ENCODE measurements at regions not wholly inside any gene's neighbourhood (a gene's known extent, or its start where the extent isn't known, plus 50 kb on each side); places are given as distances from the start of the nearest gene placed in this dataset.

GRCh38 chr2:81078102-81078501 lies 773.5 kb upstream of the LRRTM1 start:
- Histone ChIP-seq H4K5ac (ENCODE audit: low read length) (no peak overlapping the region), H2BK15ac (replicated peaks; ENCODE audit: low read depth) (no peak overlapping the region), H3K56ac (ENCODE audit: low read length) (peak overlapping the region; percentile 56), H3K9ac (ENCODE audit: low read length) (no peak overlapping the region), H3K4ac (ENCODE audit: low read depth, low read length) (no peak overlapping the region), H3K4me2 (ENCODE audit: low read length) (no peak overlapping the region), H3K27me3 (ENCODE audit: insufficient read depth, low read length, poor library complexity) (no peaks in the 10 kb centered on the region), H3K23ac (ENCODE audit: low read length) (no peak overlapping the region), H3K4me3 (ENCODE audit: low read length) (no peak overlapping the region), H2AK5ac (ENCODE audit: low read length) (no peak overlapping the region), H3K18ac (ENCODE audit: low read length) (peak overlapping the region; percentile 56), H3K79me2 (ENCODE audit: control insufficient read depth, insufficient read depth, low read length) (no peaks in the 10 kb centered on the region), H2BK120ac (ENCODE audit: low read depth, low read length) (peak overlapping the region; percentile 90), H4K8ac (ENCODE audit: low read depth, low read length) (no peak overlapping the region), H3K27ac (ENCODE audit: low read depth, low read length) (peak overlapping the region; percentile 48), H3K4me1 (ENCODE audit: control insufficient read depth, low read depth, low read length) (peaks cover 5% of the 10 kb centered on the region), H3K79me1 (ENCODE audit: low read length) (no peaks in the 10 kb centered on the region), H2BK5ac (ENCODE audit: low read length) (peak overlapping the region; percentile 76), H3K36me3 (ENCODE audit: control insufficient read depth, insufficient read depth, low read length) (no peaks in the 10 kb centered on the region)
- WGBS (ENCODE audit: extremely low coverage, insufficient coverage, low lambda C conversion rate) = no CpG with 5 or more reads among the region's 4 CpGs
- DNase-seq = no peak

DNA sequence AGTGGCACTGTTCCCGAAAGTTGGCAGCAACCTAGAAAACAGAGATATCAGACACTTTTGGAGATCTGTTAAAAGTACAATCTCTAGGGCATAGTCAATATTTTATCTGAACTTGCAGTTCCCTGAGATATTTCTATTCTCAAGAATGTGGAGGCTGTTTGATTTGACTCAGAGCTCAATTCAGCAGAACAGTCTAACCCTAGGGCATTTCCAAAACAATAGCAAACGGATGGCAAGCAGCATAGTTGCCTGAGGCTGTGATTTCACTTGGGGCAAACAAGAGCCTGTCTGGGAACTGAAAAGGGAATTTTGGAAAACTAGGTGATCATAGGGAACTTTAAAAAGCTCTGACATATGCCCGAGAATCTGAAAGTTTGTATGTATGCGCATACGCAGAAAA lies 772.8 kb upstream of the LRRTM1 start:
- WGBS (ENCODE audit: extremely low coverage, insufficient coverage, low lambda C conversion rate) = no CpG with 5 or more reads among the region's 5 CpGs
- Histone ChIP-seq H3K4ac (ENCODE audit: low read depth, low read length) (peak overlapping the region; percentile 55), H2BK15ac (replicated peaks; ENCODE audit: low read depth) (no peak overlapping the region), H3K4me3 (ENCODE audit: low read length) (no peak overlapping the region), H3K23ac (ENCODE audit: low read length) (no peak overlapping the region), H3K4me1 (ENCODE audit: control insufficient read depth, low read depth, low read length) (peaks cover 5% of the 10 kb centered on the region), H3K79me2 (ENCODE audit: control insufficient read depth, insufficient read depth, low read length) (no peaks in the 10 kb centered on the region), H3K9ac (ENCODE audit: low read length) (no peak overlapping the region), H2BK120ac (ENCODE audit: low read depth, low read length) (peak overlapping the region; percentile 92), H3K36me3 (ENCODE audit: control insufficient read depth, insufficient read depth, low read length) (no peaks in the 10 kb centered on the region), H3K79me1 (ENCODE audit: low read length) (no peaks in the 10 kb centered on the region), H4K5ac (ENCODE audit: low read length) (no peak overlapping the region), H2AK5ac (ENCODE audit: low read length) (no peak overlapping the region), H2BK5ac (ENCODE audit: low read length) (peak overlapping the region; percentile 81), H3K27ac (ENCODE audit: low read depth, low read length) (peak overlapping the region; percentile 66), H4K8ac (ENCODE audit: low read depth, low read length) (no peak overlapping the region), H3K4me2 (ENCODE audit: low read length) (no peak overlapping the region), H3K27me3 (ENCODE audit: insufficient read depth, low read length, poor library complexity) (no peaks in the 10 kb centered on the region), H3K18ac (ENCODE audit: low read length) (peak overlapping the region; percentile 84), H3K56ac (ENCODE audit: low read length) (peak overlapping the region; percentile 6)
- peak; percentile 87 for DNase-seq

GRCh38 chr2:81073412-81073811 lies 768.9 kb upstream of the LRRTM1 start:
- no peak overlapping the region for H3K56ac ChIP-seq (ENCODE audit: low read length)
- no peaks in the 10 kb centered on the region for H3K79me1 ChIP-seq (ENCODE audit: low read length)
- no peak overlapping the region for H3K9ac ChIP-seq (ENCODE audit: low read length)
- H3K4me3 ChIP-seq (ENCODE audit: low read length) = no peak overlapping the region
- H2BK120ac ChIP-seq (ENCODE audit: low read depth, low read length) = no peak overlapping the region
- no peak overlapping the region for H2AK5ac ChIP-seq (ENCODE audit: low read length)
- H4K5ac ChIP-seq (ENCODE audit: low read length) = no peak overlapping the region
- no peak overlapping the region for H3K4me2 ChIP-seq (ENCODE audit: low read length)
- WGBS (ENCODE audit: extremely low coverage, insufficient coverage, low lambda C conversion rate) = no CpG with 5 or more reads among the region's 1 CpG
- peaks cover 5% of the 10 kb centered on the region for H3K4me1 ChIP-seq (ENCODE audit: control insufficient read depth, low read depth, low read length)
- no peak overlapping the region for H3K18ac ChIP-seq (ENCODE audit: low read length)
- H3K4ac ChIP-seq (ENCODE audit: low read depth, low read length) = no peak overlapping the region
- H3K79me2 ChIP-seq (ENCODE audit: control insufficient read depth, insufficient read depth, low read length) = no peaks in the 10 kb centered on the region
- no peak overlapping the region for H3K27ac ChIP-seq (ENCODE audit: low read depth, low read length)
- no peaks in the 10 kb centered on the region for H3K27me3 ChIP-seq (ENCODE audit: insufficient read depth, low read length, poor library complexity)
- no peak overlapping the region for H2BK15ac ChIP-seq (replicated peaks; ENCODE audit: low read depth)
- H4K8ac ChIP-seq (ENCODE audit: low read depth, low read length) = no peak overlapping the region
- no peaks in the 10 kb centered on the region for H3K36me3 ChIP-seq (ENCODE audit: control insufficient read depth, insufficient read depth, low read length)
- no peak overlapping the region for H2BK5ac ChIP-seq (ENCODE audit: low read length)
- no peak for DNase-seq
- no peak overlapping the region for H3K23ac ChIP-seq (ENCODE audit: low read length)

DNA sequence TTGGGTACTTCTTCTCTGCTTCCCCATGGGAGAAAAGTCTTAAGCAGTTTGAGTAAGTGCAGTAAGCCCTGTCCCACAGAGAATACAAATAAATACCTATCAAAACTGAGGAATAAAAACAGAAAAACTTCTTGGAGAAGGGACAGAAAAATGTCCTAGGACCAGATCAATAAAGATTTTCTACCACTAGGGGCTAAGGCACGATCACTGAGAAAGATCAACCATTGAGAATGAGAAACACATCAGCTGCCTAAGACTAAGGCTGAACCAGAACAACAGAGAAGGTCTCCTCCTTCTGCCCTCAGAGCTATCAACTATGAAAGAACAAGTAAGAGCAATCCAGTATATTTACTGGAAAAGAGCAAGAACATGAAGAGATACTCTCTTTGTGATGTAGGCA lies 763.6 kb upstream of the LRRTM1 start:
- no peak for DNase-seq
- no CpG with 5 or more reads among the region's 1 CpG for WGBS (ENCODE audit: extremely low coverage, insufficient coverage, low lambda C conversion rate)
- no peaks in the 10 kb centered on the region for H3K79me1 ChIP-seq (ENCODE audit: low read length)

DNA sequence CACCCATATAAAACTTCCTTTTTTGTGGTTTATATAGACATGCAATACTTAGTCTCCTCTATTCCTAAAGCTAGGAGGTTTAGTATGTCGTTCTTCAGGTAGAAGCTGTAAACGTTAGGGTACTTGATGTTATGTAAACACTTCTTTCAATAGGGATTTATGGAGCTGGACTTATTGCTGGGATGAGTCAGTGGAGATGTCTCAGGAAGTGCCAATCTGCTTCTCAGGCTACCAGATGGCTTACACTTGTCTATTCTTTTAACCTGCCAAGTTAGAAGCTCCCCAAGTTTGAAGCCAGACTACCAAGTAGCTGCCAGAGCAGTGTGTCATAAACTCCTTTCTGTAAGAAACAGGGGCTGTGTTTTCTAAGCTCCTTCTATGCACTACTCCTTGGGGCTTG lies 756.5 kb upstream of the LRRTM1 start:
- H3K4me3 ChIP-seq (ENCODE audit: low read length) = no peak overlapping the region
- H3K36me3 ChIP-seq (ENCODE audit: control insufficient read depth, insufficient read depth, low read length) = no peaks in the 10 kb centered on the region
- no peaks in the 10 kb centered on the region for H3K79me2 ChIP-seq (ENCODE audit: control insufficient read depth, insufficient read depth, low read length)
- no peak overlapping the region for H2BK5ac ChIP-seq (ENCODE audit: low read length)
- H3K4ac ChIP-seq (ENCODE audit: low read depth, low read length) = peak overlapping the region; percentile 59
- no peak overlapping the region for H3K56ac ChIP-seq (ENCODE audit: low read length)
- H3K9ac ChIP-seq (ENCODE audit: low read length) = no peak overlapping the region
- no peak overlapping the region for H2BK120ac ChIP-seq (ENCODE audit: low read depth, low read length)
- no peak overlapping the region for H4K8ac ChIP-seq (ENCODE audit: low read depth, low read length)
- no peak overlapping the region for H2BK15ac ChIP-seq (replicated peaks; ENCODE audit: low read depth)
- no peaks in the 10 kb centered on the region for H3K79me1 ChIP-seq (ENCODE audit: low read length)
- H3K4me1 ChIP-seq (ENCODE audit: control insufficient read depth, low read depth, low read length) = no peaks in the 10 kb centered on the region
- whole genome bisulfite sequencing (ENCODE audit: extremely low coverage, insufficient coverage, low lambda C conversion rate) = no CpG with 5 or more reads among the region's 2 CpGs
- no peak overlapping the region for H3K23ac ChIP-seq (ENCODE audit: low read length)
- H3K27ac ChIP-seq (ENCODE audit: low read depth, low read length) = no peak overlapping the region
- H3K18ac ChIP-seq (ENCODE audit: low read length) = no peak overlapping the region
- no peak overlapping the region for H4K5ac ChIP-seq (ENCODE audit: low read length)
- no peak overlapping the region for H2AK5ac ChIP-seq (ENCODE audit: low read length)
- no peak for DNase-seq
- no peaks in the 10 kb centered on the region for H3K27me3 ChIP-seq (ENCODE audit: insufficient read depth, low read length, poor library complexity)
- no peak overlapping the region for H3K4me2 ChIP-seq (ENCODE audit: low read length)

More for the DNA sequence above, 763.6 kb upstream of the LRRTM1 start:
- no peak overlapping the region for H4K5ac ChIP-seq (ENCODE audit: low read length)
- H3K79me2 ChIP-seq (ENCODE audit: control insufficient read depth, insufficient read depth, low read length) = no peaks in the 10 kb centered on the region
- H3K18ac ChIP-seq (ENCODE audit: low read length) = no peak overlapping the region
- H3K4me1 ChIP-seq (ENCODE audit: control insufficient read depth, low read depth, low read length) = no peaks in the 10 kb centered on the region
- H2BK120ac ChIP-seq (ENCODE audit: low read depth, low read length) = no peak overlapping the region
- H3K27ac ChIP-seq (ENCODE audit: low read depth, low read length) = no peak overlapping the region
- no peak overlapping the region for H3K4ac ChIP-seq (ENCODE audit: low read depth, low read length)
- H3K4me3 ChIP-seq (ENCODE audit: low read length) = no peak overlapping the region
- no peak overlapping the region for H2BK5ac ChIP-seq (ENCODE audit: low read length)
- no peak overlapping the region for H3K9ac ChIP-seq (ENCODE audit: low read length)
- no peak overlapping the region for H4K8ac ChIP-seq (ENCODE audit: low read depth, low read length)
- no peaks in the 10 kb centered on the region for H3K27me3 ChIP-seq (ENCODE audit: insufficient read depth, low read length, poor library complexity)
- H2AK5ac ChIP-seq (ENCODE audit: low read length) = no peak overlapping the region
- no peaks in the 10 kb centered on the region for H3K36me3 ChIP-seq (ENCODE audit: control insufficient read depth, insufficient read depth, low read length)
- H3K23ac ChIP-seq (ENCODE audit: low read length) = no peak overlapping the region
- H2BK15ac ChIP-seq (replicated peaks; ENCODE audit: low read depth) = no peak overlapping the region
- no peak overlapping the region for H3K4me2 ChIP-seq (ENCODE audit: low read length)
- H3K56ac ChIP-seq (ENCODE audit: low read length) = no peak overlapping the region

- Histone ChIP-seq H3K56ac (ENCODE audit: low read length) (no peak overlapping the region), H3K36me3 (ENCODE audit: control insufficient read depth, insufficient read depth, low read length) (no peaks in the 10 kb centered on the region), H2BK15ac (replicated peaks; ENCODE audit: low read depth) (peak overlapping the region; percentile 57), H3K4ac (ENCODE audit: low read depth, low read length) (no peak overlapping the region), H3K4me2 (ENCODE audit: low read length) (no peak overlapping the region), H3K4me1 (ENCODE audit: control insufficient read depth, low read depth, low read length) (peaks cover 10% of the 10 kb centered on the region), H2BK5ac (ENCODE audit: low read length) (no peak overlapping the region), H3K18ac (ENCODE audit: low read length) (peak overlapping the region; percentile 51), H2AK5ac (ENCODE audit: low read length) (no peak overlapping the region), H3K4me3 (ENCODE audit: low read length) (no peak overlapping the region), H3K79me2 (ENCODE audit: control insufficient read depth, insufficient read depth, low read length) (no peaks in the 10 kb centered on the region), H3K27ac (ENCODE audit: low read depth, low read length) (no peak overlapping the region), H3K27me3 (ENCODE audit: insufficient read depth, low read length, poor library complexity) (no peaks in the 10 kb centered on the region), H3K79me1 (ENCODE audit: low read length) (no peaks in the 10 kb centered on the region), H3K23ac (ENCODE audit: low read length) (no peak overlapping the region), H4K8ac (ENCODE audit: low read depth, low read length) (no peak overlapping the region), H3K9ac (ENCODE audit: low read length) (no peak overlapping the region), H4K5ac (ENCODE audit: low read length) (no peak overlapping the region), H2BK120ac (ENCODE audit: low read depth, low read length) (no peak overlapping the region)
- WGBS (ENCODE audit: extremely low coverage, insufficient coverage, low lambda C conversion rate) = no CpG with 5 or more reads among the region's 4 CpGs
- peak; percentile 31 for DNase-seq
Observed at GRCh38 chr2:81050580-81051095, 746.1 kb upstream of the LRRTM1 start.

All from mesendoderm (in vitro differentiated cells).